Panc1 (cell line): ENCODE measurements at regions not wholly inside any gene's neighbourhood (a gene's known extent, or its start where the extent isn't known, plus 50 kb on each side); places are given as distances from the start of the nearest gene placed in this dataset.
"Not testable (repeated sequence)": the region's sequence is repeated elsewhere in the genome, so short reads cannot be mapped to it uniquely, and the experiment has no call there.

Experiments used
- ATAC-seq: fragments of 200-7000 bp; cut with Tn5 transposase; 2 replicates; pipeline ENCODE4 v1.9.1; 2020; ENCODE audit warnings: mild to moderate bottlenecking, moderate library complexity
- BruUV-seq: library from RNA; stranded (reverse); fragments of 400-500 nt; replicated peaks from 2 replicates; lab custom pipeline; 2021; lab: Mats Ljungman, UMichigan
- CTCF ChIA-PET: fragments of 300-600 bp; sonication (Branson Sonifier 250); formaldehyde crosslinking; loops from one replicate; lab custom pipeline; 2022; ENCODE audit warnings: antibody characterized with exemption; lab: Charles Lee
- POLR2A ChIA-PET: fragments of 300-600 bp; sonication (Branson Sonifier 250); formaldehyde crosslinking; loops from one replicate; lab custom pipeline; 2022; ENCODE audit warnings: antibody characterized with exemption; lab: Charles Lee
- DNase-seq: peaks from one replicate; pipeline ENCODE4 v3.0.0-alpha.2; 2010; ENCODE audit warnings: low read depth, low spot score
- H3K27ac ChIP-seq: 2 replicates; pipeline ENCODE4 v1.5.1; 2011; ENCODE audit warnings: mild to moderate bottlenecking, low read length, inconsistent platforms
- H3K27me3 ChIP-seq: fragments of 200-500 bp; sonication (Bioruptor generic); 2 replicates; pipeline ENCODE4 v1.6.0; 2014; ENCODE audit warnings: low read length, inconsistent platforms; ENCODE audit not compliant: control insufficient read depth, insufficient read depth
- H3K36me3 ChIP-seq: fragments of 200-500 bp; sonication (Bioruptor generic); 2 replicates; pipeline ENCODE4 v1.5.1; 2014; ENCODE audit warnings: inconsistent platforms, mild to moderate bottlenecking, low read length, moderate library complexity; ENCODE audit not compliant: control insufficient read depth, insufficient read depth
- H3K4me1 ChIP-seq: 2 replicates; pipeline ENCODE4 v1.5.1; 2011; ENCODE audit warnings: inconsistent platforms, mild to moderate bottlenecking, low read length, moderate library complexity; ENCODE audit not compliant: control insufficient read depth, insufficient read depth
- H3K4me3 ChIP-seq, 2 experiments: 2 replicates each; pipeline ENCODE4 v1.5.1; 2011 to 2012; ENCODE audit warnings: low read depth in 2 of 2, low read length in 2 of 2, mild to moderate bottlenecking in 2 of 2, inconsistent platforms in 1 of 2, moderate library complexity in 1 of 2
- H3K9me3 ChIP-seq: fragments of 200-500 bp; sonication (Bioruptor generic); 2 replicates; pipeline ENCODE4 v1.5.1; 2014; ENCODE audit warnings: low read depth, mild to moderate bottlenecking, inconsistent platforms, low read length, moderate library complexity; ENCODE audit not compliant: control insufficient read depth, insufficient read depth
- CTCF ChIP-seq: fragments of 450-650 bp; IDR thresholded peaks from 2 replicates; pipeline ENCODE4 v1.5.1; 2017; ENCODE audit warnings: mild to moderate bottlenecking
- POLR2AphosphoS5 ChIP-seq: IDR thresholded peaks from 2 replicates; pipeline ENCODE4 v1.6.1; 2012; ENCODE audit warnings: mild to moderate bottlenecking, low read depth, low read length, moderate library complexity
- SIN3A ChIP-seq: IDR thresholded peaks from 2 replicates; pipeline ENCODE4 v1.6.1; 2012; ENCODE audit warnings: low read depth, mild to moderate bottlenecking, low read length, moderate library complexity, borderline replicate concordance; ENCODE audit not compliant: insufficient read depth
- TCF7L2 ChIP-seq: IDR thresholded peaks from 2 replicates; pipeline ENCODE4 v1.6.1; 2011; ENCODE audit warnings: mild to moderate bottlenecking, low read depth, low read length, inconsistent platforms
- in situ Hi-C: cut with HindIII; loops from 2 replicates; pipeline ENCODE4 v1.10.0; 2016; ENCODE audit warnings: low sequenced_read_pairs, low pct_unique_long_range_greater_than_20kb
- intact Hi-C: fragments of 100-400 bp; cut with micrococcal nuclease; formaldehyde crosslinking; loops from one replicate; pipeline ENCODE4 v1.10.0; 2022; ENCODE audit not compliant: unreplicated experiment
- TF ChIP-seq, protein P1 (sequence below), 2 experiments: IDR thresholded peaks; 2 replicates each; pipeline ENCODE4 v1.6.1; 2011 to 2012; ENCODE audit warnings: low read depth in 2 of 2, control low read depth in 1 of 2, low read length in 1 of 2, mild to moderate bottlenecking in 1 of 2, moderate library complexity in 1 of 2; ENCODE audit not compliant: insufficient read depth in 1 of 2

DNA sequence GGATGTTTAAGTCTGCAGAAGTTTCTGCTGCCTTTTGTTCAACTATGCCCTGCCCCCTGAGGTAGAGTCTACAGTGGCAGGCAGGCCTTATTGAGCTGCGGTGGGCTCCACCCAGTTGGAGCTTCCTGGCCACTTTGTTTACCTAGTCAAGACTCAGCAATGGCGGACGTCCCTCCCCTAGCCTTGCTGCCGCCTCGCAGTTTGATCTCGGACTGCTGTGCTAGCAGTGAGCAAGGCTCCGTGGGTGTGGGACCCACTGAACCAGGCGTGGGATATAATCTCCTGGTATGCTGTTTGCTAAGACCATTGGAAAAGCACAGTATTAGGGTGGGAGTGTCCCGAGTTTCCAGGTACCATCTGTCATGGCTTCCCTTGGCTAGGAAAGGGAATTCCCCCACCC lies 79.4 kb upstream of the RPS6KA6 start:
- H3K9me3 ChIP-seq, H3K4me3 ChIP-seq, CTCF ChIA-PET, H3K36me3 ChIP-seq, ATAC-seq, BruUV-seq, POLR2A ChIA-PET, intact Hi-C loops, H3K27me3 ChIP-seq, H3K27ac ChIP-seq, DNase-seq, H3K4me1 ChIP-seq, in situ Hi-C loops: not testable (repeated sequence)

GRCh38 chrX:84259868-84260267 lies 71.9 kb upstream of the RPS6KA6 start:
- intact Hi-C loops = no loop called here
- ChIA-PET POLR2A (no interaction called here), CTCF (no interaction called here)

GRCh38 chrX:84258708-84259107 lies 70.7 kb upstream of the RPS6KA6 start:
- CTCF ChIA-PET = no interaction called here
- TF ChIP-seq TCF7L2 (no peak), POLR2AphosphoS5 (no peak), CTCF (no peak), SIN3A (no peak)
- TF ChIP-seq, protein P1, sequence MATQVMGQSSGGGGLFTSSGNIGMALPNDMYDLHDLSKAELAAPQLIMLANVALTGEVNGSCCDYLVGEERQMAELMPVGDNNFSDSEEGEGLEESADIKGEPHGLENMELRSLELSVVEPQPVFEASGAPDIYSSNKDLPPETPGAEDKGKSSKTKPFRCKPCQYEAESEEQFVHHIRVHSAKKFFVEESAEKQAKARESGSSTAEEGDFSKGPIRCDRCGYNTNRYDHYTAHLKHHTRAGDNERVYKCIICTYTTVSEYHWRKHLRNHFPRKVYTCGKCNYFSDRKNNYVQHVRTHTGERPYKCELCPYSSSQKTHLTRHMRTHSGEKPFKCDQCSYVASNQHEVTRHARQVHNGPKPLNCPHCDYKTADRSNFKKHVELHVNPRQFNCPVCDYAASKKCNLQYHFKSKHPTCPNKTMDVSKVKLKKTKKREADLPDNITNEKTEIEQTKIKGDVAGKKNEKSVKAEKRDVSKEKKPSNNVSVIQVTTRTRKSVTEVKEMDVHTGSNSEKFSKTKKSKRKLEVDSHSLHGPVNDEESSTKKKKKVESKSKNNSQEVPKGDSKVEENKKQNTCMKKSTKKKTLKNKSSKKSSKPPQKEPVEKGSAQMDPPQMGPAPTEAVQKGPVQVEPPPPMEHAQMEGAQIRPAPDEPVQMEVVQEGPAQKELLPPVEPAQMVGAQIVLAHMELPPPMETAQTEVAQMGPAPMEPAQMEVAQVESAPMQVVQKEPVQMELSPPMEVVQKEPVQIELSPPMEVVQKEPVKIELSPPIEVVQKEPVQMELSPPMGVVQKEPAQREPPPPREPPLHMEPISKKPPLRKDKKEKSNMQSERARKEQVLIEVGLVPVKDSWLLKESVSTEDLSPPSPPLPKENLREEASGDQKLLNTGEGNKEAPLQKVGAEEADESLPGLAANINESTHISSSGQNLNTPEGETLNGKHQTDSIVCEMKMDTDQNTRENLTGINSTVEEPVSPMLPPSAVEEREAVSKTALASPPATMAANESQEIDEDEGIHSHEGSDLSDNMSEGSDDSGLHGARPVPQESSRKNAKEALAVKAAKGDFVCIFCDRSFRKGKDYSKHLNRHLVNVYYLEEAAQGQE (IDR thresholded peaks at IDR 0.05; ENCODE audit: insufficient read depth in 1 of 2, low read depth in 2 of 2, low read length in 1 of 2) = no peak

More at GRCh38 chrX:84259868-84260267, 71.9 kb upstream of the RPS6KA6 start:
- Histone ChIP-seq H3K4me3 (no peak overlapping the region), H3K9me3 (no peaks in the 10 kb centered on the region), H3K27me3 (no peaks in the 10 kb centered on the region), H3K36me3 (no peaks in the 10 kb centered on the region), H3K4me1 (no peaks in the 10 kb centered on the region), H3K27ac (no peak overlapping the region)
- ATAC-seq (no peak), DNase-seq (no peak)
- in situ Hi-C loops = no loop called here
- BruUV-seq = no TSS peak
- TF ChIP-seq TCF7L2 (no peak), POLR2AphosphoS5 (no peak), CTCF (no peak)

More at GRCh38 chrX:84258708-84259107, 70.7 kb upstream of the RPS6KA6 start:
- H3K4me1 ChIP-seq = no peaks in the 10 kb centered on the region
- H3K36me3 ChIP-seq = no peaks in the 10 kb centered on the region
- ATAC-seq (no peak), DNase-seq (no peak)
- H3K27me3 ChIP-seq = no peaks in the 10 kb centered on the region
- H3K9me3 ChIP-seq = no peaks in the 10 kb centered on the region
- in situ Hi-C loops (no loop called here), intact Hi-C loops (no loop called here)
- POLR2A ChIA-PET = no interaction called here
- H3K27ac ChIP-seq = no peak overlapping the region
- no peak overlapping the region for H3K4me3 ChIP-seq
- no TSS peak for BruUV-seq
